Type B pancreatic cell (in vitro differentiated cells): ENCODE measurements at regions not wholly inside any gene's neighbourhood (a gene's known extent, or its start where the extent isn't known, plus 50 kb on each side); places are given as distances from the start of the nearest gene placed in this dataset.
"Not testable (repeated sequence)": the region's sequence is repeated elsewhere in the genome, so short reads cannot be mapped to it uniquely, and the experiment has no call there.

Experiments used
- DNase-seq: peaks from one replicate; pipeline ENCODE4 v3.0.0; 2021; ENCODE audit warnings: mixed read lengths; ENCODE audit not compliant: unreplicated experiment; ENCODE audit errors: extremely low spot score
- H3K27ac Mint-ChIP-seq: 2 replicates; pipeline ENCODE4 v1.8.0; 2021; ENCODE audit warnings: mild to moderate bottlenecking, mixed read lengths
- H3K27me3 Mint-ChIP-seq: 2 replicates; pipeline ENCODE4 v1.8.0; 2021; ENCODE audit warnings: mixed read lengths
- H3K36me3 Mint-ChIP-seq: 2 replicates; pipeline ENCODE4 v1.8.0; 2021; ENCODE audit warnings: mixed read lengths
- H3K4me1 Mint-ChIP-seq: one replicate; pipeline ENCODE4 v1.8.0; 2021; ENCODE audit warnings: mixed read lengths; ENCODE audit not compliant: unreplicated experiment
- H3K4me3 Mint-ChIP-seq: 2 replicates; pipeline ENCODE4 v1.8.0; 2021; ENCODE audit warnings: mild to moderate bottlenecking, mixed read lengths
- H3K9me3 Mint-ChIP-seq: 2 replicates; pipeline ENCODE4 v1.8.0; 2021; ENCODE audit warnings: mixed read lengths
- CTCF ChIP-seq: fragments of 200-600 bp; sonication (generic); conservative IDR thresholded peaks from 2 replicates; pipeline ENCODE4 v1.5.0; 2021; ENCODE audit warnings: antibody characterized with exemption, mild to moderate bottlenecking

GRCh38 chr20:60191014-60191413 lies 232.8 kb downstream of the CDH26 start:
- DNase-seq = no peak
- Mint-ChIP-seq H3K36me3 (no peaks in the 10 kb centered on the region), H3K27ac (no peak overlapping the region), H3K4me1 (peaks cover 4% of the 10 kb centered on the region), H3K4me3 (no peak overlapping the region), H3K27me3 (peaks cover 16% of the 10 kb centered on the region), H3K9me3 (peaks cover under 1% of the 10 kb centered on the region)
- TF ChIP-seq CTCF = no peak

GRCh38 chr20:60192326-60192725 lies 234.1 kb downstream of the CDH26 start:
- TF ChIP-seq CTCF = no peak

GRCh38 chr20:60199132-60199531 lies 240.9 kb downstream of the CDH26 start:
- peaks cover 13% of the 10 kb centered on the region for H3K27me3 Mint-ChIP-seq
- not testable (repeated sequence) for H3K27ac Mint-ChIP-seq, H3K4me3 Mint-ChIP-seq, H3K4me1 Mint-ChIP-seq, H3K36me3 Mint-ChIP-seq, H3K9me3 Mint-ChIP-seq, DNase-seq

More at GRCh38 chr20:60192326-60192725, 234.1 kb downstream of the CDH26 start:
- Mint-ChIP-seq H3K9me3 (peaks cover 6% of the 10 kb centered on the region), H3K4me3 (no peak overlapping the region), H3K27me3 (peaks cover 24% of the 10 kb centered on the region), H3K27ac (no peak overlapping the region), H3K36me3 (no peaks in the 10 kb centered on the region), H3K4me1 (peaks cover 4% of the 10 kb centered on the region)
- no peak for DNase-seq

- no peak for DNase-seq
- Mint-ChIP-seq H3K27me3 (peaks cover 10% of the 10 kb centered on the region), H3K9me3 (peaks cover 6% of the 10 kb centered on the region), H3K4me1 (no peaks in the 10 kb centered on the region), H3K4me3 (no peak overlapping the region), H3K27ac (no peak overlapping the region), H3K36me3 (no peaks in the 10 kb centered on the region)
- TF ChIP-seq CTCF = no peak
Observed at GRCh38 chr20:60199866-60200265, 241.6 kb downstream of the CDH26 start.

- H3K9me3 Mint-ChIP-seq = peaks cover 6% of the 10 kb centered on the region
- no peaks in the 10 kb centered on the region for H3K4me1 Mint-ChIP-seq
- no peak overlapping the region for H3K27ac Mint-ChIP-seq
- no peak for TF ChIP-seq CTCF
- no peak overlapping the region for H3K4me3 Mint-ChIP-seq
- H3K36me3 Mint-ChIP-seq = no peaks in the 10 kb centered on the region
- DNase-seq = no peak
- H3K27me3 Mint-ChIP-seq = peaks cover 10% of the 10 kb centered on the region
Observed at GRCh38 chr20:60200305-60200918, 242.2 kb downstream of the CDH26 start.

GRCh38 chr20:60201198-60201835 lies 243.1 kb downstream of the CDH26 start:
- DNase-seq = no peak
- no peak for TF ChIP-seq CTCF
- Mint-ChIP-seq H3K27me3 (peaks cover 9% of the 10 kb centered on the region), H3K4me3 (no peak overlapping the region), H3K36me3 (no peaks in the 10 kb centered on the region), H3K27ac (no peak overlapping the region), H3K9me3 (peaks cover 2% of the 10 kb centered on the region), H3K4me1 (no peaks in the 10 kb centered on the region)
